C4-2B (cell line): ENCODE measurements at regions not wholly inside any gene's neighbourhood (a gene's known extent, or its start where the extent isn't known, plus 50 kb on each side); places are given as distances from the start of the nearest gene placed in this dataset.
"Not testable (repeated sequence)": the region's sequence is repeated elsewhere in the genome, so short reads cannot be mapped to it uniquely, and the experiment has no call there.

ENCODE experiments used
- H3K27ac ChIP-seq: fragments of 450-650 bp; 2 replicates; pipeline ENCODE4 v1.5.1; 2017
- ZFX ChIP-seq: fragments of 450-650 bp; IDR thresholded peaks from 2 replicates; pipeline ENCODE4 v1.6.1; 2017
- TF ChIP-seq, protein P1 (sequence below): fragments of 450-650 bp; conservative IDR thresholded peaks from 2 replicates; pipeline ENCODE4 v1.5.1; 2017; ENCODE audit warnings: mild to moderate bottlenecking

DNA sequence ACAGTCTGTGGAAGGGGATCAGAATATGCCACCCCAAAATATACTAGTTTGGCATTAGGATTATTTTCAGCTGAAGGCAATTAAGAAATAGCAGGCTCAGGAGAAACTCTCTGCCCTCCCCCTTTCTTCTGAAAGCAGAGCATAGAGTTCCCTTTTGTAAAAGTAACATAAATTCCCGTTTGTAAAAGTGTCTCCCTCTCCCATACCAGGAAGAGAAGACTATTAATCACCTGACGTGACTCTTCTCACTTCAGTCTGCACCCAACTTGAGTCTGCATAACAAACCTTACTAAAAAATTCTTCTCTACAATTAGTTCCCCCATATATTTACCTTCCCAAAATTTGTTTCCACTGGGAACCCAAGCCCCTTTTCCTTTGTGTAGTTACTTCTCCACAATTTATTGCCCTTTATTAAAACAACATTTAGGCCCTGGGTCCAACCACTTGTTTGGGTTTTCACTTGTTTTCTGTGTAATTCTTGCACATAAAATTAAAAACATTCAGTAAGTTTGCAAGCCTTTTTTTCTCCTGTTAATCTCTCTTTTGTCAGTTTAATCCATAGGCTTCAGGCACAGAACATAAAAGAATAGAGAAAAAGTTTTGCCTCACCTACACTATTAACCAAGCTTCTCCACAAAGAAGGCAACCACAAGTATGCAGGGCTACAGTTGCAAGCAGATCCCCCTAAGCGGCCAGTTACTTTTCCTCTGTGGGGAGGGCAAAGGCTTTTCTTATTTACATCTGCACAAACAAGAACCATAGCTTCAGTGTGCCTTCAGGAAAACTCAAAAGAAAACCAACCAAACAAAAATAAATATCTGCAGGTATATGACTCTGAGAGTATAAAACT lies 73.8 kb upstream of the EPCAM start:
- no peak overlapping the region for H3K27ac ChIP-seq
- TF ChIP-seq, protein P1, sequence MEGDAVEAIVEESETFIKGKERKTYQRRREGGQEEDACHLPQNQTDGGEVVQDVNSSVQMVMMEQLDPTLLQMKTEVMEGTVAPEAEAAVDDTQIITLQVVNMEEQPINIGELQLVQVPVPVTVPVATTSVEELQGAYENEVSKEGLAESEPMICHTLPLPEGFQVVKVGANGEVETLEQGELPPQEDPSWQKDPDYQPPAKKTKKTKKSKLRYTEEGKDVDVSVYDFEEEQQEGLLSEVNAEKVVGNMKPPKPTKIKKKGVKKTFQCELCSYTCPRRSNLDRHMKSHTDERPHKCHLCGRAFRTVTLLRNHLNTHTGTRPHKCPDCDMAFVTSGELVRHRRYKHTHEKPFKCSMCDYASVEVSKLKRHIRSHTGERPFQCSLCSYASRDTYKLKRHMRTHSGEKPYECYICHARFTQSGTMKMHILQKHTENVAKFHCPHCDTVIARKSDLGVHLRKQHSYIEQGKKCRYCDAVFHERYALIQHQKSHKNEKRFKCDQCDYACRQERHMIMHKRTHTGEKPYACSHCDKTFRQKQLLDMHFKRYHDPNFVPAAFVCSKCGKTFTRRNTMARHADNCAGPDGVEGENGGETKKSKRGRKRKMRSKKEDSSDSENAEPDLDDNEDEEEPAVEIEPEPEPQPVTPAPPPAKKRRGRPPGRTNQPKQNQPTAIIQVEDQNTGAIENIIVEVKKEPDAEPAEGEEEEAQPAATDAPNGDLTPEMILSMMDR: no peak
- TF ChIP-seq ZFX: no peak

DNA sequence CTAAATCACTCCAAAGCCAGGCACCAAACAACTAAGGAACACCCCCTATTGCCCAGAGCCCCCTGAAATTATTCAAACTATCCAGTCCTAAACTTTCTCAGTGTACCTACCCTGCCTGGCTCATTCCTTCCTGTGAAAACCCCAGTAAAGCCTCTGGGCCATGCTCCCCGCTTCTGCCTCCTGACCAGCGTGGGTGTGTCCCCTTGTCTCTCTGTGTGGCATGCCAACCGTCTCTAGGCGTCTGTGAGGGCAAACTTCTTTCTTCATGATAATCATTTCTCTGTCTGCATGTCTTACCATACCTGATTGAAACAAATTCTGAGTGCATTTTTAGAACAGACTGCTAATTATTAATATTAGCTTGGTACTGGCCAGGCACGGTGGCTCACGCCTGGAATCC lies 75.1 kb upstream of the EPCAM start:
- no peak for TF ChIP-seq ZFX
- TF ChIP-seq, protein P1: no peak
- H3K27ac ChIP-seq: no peak overlapping the region

DNA sequence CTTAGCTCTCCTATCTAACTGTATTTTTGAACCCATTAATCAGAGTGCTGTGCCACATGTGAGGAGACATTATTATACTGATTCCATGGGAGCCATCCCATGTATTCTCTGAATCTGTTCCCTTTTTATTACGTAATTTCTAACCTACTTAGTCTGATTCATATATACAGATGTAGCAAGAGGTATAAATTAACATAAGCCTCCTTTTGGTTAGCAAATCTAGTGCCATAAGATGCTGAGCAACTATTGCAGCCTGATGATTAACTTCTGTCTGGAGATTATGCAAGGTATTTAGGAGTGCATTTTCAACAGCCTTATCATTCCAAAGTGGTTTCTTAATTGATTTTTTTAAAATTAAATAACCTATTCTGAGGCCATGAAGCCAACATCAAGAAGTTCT lies 80.2 kb upstream of the EPCAM start:
- no peak overlapping the region for H3K27ac ChIP-seq
- no peak for TF ChIP-seq ZFX
- TF ChIP-seq, protein P1: no peak

DNA sequence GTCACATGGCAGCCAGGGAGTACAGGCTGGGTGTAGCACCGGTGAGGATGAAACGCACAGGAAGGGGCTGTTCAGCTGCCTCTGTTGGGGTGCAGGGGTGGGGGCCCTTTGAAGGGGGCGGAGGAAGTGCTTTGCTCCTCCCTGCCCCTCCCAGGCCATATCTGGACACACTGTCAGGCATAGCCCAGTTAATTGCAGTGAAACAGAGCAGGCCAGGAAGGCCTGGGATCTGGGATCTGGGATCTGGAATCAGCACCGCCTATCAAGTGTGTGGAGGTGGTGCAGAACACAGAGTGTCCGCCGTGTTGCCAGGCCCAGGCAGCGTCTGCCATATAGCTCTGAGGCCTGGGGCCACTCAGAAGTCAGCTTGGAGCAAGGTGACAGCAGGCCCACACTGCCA lies 85.5 kb upstream of the EPCAM start:
- no peak for TF ChIP-seq ZFX
- TF ChIP-seq, protein P1: no peak
- no peak overlapping the region for H3K27ac ChIP-seq

DNA sequence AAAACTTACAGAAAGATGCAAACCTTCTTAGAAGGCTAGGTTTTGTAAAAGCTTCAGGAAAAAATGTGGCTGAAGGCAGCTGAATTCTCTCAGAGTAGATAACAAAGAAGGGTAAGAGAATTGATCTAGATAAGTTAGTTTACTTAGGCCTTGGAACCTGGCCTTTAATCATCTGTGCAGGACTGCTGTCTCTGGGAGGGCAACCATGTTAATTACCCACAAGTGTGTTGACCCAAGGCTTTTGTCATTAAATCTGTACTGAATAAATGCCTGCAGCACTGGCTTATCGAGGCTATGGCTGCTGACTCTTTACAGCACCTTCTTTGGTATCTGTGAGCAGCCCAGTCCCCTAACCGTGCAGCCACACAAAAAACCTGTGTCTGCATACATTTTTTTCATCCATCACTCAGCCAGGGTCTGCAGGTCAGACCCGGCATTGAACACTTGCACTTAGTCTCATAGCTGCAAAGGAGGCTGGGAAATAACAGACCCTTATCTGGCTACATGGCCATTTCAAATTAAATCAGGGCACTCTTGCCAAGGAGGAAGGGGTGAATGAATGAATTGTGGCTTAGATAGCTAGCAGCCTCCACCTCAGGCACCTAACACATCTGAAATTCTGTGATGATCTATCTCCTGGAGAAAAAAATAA lies 86.4 kb upstream of the EPCAM start:
- TF ChIP-seq, protein P1: no peak
- TF ChIP-seq ZFX: no peak
- H3K27ac ChIP-seq: no peak overlapping the region

DNA sequence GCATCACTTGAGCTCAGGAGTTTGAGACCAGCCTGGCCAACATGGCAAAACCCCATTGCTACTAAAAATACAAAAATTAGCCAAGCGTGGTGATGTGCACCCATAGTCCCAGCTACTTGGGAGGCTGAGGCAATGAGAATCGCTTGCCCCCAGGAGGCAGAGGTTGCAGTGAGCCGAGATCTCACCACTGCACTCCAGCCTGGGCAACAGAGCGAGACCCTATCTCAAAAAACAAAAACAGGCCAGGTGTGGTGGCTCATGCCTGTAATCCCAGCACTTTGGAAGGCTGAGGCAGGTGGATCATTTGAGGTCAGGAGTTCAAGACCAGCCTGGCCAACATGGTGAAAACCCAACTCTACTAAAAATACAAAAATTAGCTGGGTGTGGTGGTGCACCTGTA lies 89.6 kb upstream of the EPCAM start:
- not testable (repeated sequence) for H3K27ac ChIP-seq

DNA sequence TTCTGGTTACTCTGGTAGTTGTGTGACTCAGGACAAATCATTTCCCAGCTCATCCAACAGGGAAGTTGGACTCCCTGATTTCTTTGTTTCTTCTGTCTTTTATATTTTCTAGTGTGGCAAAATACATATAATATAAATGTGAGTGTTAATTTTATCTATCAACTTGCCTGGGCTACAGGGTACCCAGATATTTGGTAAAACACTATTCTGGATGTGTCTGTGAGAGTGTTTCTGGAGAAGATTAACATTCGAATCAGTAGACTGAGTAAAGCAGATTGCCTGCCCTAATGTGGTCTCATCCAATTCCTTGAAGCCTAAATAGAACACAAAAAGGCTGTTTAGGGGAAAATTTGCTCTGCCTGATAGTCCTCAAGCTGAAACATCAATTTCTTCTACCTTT lies 91.1 kb upstream of the EPCAM start:
- TF ChIP-seq, protein P1: no peak
- no peak for TF ChIP-seq ZFX
- H3K27ac ChIP-seq: no peak overlapping the region
